Kidney capillary endothelial cell (primary cell): ENCODE measurements at regions not wholly inside any gene's neighbourhood (a gene's known extent, or its start where the extent isn't known, plus 50 kb on each side); places are given as distances from the start of the nearest gene placed in this dataset.
"Not testable (repeated sequence)": the region's sequence is repeated elsewhere in the genome, so short reads cannot be mapped to it uniquely, and the experiment has no call there.

Source experiments
- DNase-seq: peaks from one replicate; pipeline ENCODE4 v3.0.0-alpha.2; 2018; ENCODE audit warnings: low spot score

DNA sequence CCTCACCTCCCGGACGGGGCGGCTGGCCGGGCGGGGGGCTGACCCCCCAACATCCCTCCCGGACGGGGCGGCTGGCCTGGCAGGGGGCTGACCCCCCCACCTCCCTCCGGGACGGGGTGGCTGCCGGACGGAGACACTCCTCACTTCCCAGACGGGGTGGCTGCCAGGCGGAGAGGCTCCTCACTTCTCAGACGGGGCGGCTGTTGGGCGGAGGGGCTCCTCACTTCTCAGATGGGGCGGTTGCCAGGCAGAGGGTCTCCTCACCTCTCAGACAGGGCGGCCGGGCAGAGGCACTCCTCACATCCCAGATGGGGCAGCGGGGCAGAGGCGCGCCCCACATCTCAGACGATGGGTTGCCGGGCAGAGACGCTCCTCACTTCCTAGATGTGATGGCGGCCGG, 1280.7 kb upstream of the SEL1L start:
- not testable (repeated sequence) for DNase-seq

DNA sequence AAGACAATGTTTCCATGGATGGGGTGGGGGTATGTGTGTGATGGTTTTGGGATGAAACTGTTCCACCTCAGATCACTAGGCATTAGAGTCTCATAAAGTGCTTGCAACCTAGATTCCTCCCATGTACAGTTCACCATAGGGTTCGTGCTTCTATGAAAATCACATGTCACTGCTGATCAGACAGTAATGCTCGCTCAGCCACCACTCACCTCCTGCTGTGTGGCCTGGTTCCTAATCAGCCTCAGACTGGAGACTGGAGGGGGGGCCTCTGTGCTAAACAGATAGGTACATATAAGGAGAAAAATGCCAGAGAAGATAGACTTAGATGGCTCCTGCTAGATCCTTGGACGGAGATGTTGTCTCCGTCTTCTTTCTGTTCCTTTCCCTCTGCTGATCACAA, 1296.9 kb upstream of the SEL1L start:
- no peak for DNase-seq

DNA sequence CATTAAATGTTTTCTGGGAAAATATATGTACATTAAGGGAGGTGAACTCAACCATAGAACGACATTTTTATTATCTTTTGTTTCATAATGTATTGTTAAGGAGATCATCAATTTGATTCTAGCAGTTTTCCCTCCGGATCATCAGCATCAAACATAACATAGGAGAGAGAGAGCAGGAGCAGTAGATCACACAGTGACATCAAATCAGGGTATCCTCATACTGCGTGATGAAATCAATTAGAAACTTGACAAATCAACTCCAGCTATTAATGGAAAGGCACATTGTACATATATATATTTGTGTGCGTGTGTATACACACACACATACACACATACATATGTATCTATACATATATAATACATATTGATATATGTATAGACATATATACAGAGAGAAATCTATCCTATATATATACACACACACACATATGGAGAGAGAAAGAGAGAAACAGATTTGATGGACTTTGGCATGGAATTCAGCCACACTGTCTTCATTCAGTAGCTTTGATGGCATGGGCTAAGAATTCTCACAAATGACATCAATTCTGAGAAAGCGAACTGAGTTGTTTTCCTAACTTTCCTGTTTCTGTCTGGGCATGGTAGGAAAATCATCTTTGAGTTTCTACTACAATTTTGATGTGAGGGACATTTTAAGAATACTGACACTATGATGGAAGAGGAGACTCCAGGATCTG, 1302.8 kb upstream of the SEL1L start:
- no peak for DNase-seq

DNA sequence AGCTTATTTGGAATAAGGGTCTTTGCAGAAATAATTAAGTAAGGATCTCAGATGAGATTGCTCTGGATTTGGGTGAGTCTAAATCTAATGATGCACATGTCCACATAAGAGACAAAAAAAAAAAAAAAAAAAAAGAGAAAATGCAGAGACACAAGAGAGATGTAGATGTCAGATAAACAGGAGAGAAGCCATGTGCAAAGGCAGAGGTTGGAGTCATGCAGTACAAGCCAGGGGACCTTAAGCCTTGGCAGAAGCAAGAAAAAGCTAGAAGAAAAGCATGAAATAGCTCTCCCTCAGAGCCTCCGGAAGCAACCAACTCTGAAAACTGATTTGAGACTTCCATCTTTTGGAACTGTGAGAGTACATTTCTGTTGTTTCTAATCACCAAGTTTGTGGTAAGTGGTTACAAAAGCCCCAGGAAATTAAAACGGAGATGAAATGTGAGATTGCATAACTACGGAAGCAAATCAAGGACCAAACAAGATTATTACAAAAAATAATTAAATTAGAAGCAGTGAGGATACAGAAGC, 1304.0 kb upstream of the SEL1L start:
- no peak for DNase-seq

DNA sequence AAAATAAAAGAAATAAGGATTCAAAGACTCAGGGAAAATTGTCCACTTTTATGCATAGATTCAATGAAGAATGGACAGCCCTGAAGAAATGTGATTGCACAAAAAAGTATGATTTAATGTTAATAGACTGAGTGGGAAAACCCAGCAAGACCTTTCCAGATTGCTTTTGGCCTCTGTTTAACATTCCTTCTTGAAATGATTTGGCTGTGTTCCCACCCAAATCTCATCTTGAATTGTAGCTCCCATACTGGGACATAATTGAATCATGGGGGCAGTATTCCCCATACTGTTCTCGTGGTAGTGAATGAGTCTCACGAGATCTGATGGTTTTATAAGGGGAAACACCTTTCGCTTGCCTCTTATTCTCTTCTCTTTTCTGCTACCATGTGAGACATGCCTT, 1316.9 kb upstream of the SEL1L start:
- no peak for DNase-seq

DNA sequence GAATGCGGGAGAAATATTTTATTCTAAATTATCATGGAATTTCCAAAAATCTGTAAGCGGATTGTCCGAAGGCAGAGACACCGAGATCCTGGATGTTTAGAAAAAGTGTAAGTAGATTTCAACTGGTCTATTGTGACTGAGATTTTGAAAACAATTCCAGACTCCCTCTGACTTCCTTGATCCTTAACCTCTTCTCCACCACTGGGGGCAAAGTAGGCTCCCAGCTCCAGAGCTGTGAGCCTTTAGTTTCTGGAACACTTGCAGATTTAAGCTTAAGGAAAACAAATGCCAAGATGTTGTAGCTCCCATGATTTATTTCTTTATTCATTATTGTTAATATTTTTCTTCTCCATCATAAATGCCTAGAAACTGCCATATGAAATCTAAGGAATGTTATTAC, 1320.5 kb upstream of the SEL1L start:
- DNase-seq: no peak

DNA sequence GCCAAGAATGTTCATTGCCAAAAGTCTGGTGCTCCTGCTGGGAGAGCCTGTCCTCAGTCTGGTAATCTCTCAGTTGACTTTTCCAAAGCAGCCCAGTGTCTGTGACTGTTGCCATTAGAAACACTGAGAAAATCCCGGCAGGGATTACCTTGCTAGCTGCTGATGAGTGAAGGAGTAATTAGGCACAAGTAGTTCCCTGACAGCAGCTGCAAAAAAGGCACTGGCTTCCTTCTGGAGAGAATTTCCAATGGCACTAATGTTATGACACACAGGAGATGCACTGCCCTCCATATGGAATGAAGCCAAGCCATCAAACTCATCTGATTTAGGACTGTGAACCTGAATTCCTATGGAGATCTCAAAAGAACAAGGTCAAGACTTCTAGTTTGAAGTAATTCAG, 1321.2 kb upstream of the SEL1L start:
- no peak for DNase-seq

DNA sequence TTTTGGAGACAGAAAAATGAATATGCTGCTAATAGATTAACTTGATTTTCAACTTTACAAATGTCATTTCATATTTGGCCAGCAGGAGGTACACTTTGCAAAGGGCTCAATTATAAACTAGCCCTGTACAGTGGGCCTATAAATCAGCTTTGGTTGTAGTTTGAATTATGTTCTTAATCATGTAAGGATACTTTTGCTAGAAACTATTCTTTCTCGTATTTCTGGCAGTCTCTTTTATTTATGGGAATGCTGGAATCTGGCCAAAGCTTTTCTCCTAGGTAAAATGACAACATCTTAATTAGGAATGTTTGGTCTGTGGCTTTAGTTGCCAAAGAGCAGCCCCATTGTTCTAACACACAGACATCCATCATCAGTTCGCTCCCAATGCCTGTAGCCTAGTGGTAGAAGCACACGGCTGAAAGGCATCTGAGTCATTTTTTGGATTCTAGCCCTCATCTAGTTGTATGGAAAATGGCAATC, 1322.3 kb upstream of the SEL1L start:
- DNase-seq: peak; percentile 17

DNA sequence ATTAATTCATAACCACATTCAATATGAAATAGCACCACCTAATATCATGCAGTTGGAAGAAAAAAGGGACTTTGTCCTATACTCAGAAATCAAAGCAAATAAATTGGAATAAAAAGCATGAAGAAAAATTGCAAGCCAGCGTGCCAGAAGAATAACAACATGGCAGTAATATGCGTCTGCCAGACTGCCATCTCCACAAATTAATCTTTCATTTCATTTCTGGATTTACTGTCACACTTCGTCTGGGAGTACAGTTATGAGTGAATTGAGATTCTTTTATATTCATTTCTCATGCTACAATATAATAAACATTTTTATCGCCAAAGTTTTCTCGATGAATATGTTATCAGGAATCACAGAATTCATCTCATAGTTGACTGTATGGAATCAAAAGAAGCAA, 1327.7 kb upstream of the SEL1L start:
- DNase-seq: no peak

DNA sequence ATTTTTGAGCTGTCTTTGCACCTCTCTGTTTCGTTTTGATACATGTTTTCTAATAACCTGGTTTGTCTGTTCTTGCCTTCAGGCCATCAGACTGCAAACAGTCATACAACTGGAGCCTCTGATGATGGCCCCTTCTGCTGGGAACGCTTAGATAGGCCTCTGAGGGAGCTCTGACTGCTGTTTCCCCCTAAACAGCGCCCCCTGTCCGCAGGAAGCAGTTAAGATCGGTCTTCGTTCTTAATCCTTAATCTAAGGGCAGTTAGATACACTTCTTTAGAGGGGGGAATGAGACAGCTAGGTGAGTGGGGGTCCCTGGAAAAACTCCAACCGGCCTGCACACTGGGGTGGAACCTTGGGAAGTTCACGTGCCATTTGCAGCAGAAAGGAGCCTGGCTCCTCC, 1338.8 kb upstream of the SEL1L start:
- no peak for DNase-seq

DNA sequence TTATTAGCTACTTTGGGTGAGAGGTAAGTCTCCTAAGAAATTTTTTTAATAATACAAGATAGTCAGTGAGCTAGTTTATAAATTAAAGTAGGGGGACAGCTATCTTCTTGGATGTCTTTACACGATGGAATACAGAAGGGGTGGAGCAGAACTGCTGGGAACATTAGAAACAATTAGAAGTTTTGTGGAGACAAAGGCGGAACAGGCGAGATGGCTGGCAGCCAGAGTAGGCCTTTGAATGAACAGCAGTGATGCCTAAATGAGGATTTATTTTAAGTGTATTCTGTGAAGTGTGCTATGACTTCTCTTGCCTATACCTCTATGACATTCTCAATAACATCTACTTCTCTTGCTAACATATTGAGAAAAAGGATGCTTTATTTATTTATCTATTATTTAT, 1345.3 kb upstream of the SEL1L start:
- DNase-seq: no peak

DNA sequence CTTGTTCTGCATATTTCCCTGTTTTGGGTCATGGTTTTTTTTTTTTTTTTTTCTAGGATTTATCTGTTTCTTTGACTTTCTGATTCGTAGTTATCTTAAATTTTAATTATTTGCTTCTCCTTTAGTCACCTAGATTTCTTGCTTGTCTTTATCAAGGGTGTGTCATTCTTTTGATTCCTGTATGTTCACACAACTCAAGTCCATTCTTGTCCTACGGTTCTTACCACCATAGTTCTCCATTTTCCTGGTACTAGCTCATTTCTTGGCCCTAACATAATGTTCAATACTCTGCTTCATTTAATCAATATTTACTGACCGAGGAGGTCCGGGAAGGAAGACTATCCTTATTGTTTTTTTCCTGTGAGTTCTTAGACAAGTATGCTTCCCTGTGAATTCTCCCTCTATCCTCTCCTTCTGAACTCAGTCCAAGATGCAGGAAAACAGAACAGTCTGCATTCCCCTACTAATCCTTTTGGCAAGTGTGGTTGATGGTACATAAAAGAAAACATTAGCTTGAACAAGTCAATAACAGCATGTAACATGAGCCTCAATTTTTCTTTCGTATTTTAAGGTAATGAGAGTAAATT, 1346.4 kb upstream of the SEL1L start:
- DNase-seq: no peak

DNA sequence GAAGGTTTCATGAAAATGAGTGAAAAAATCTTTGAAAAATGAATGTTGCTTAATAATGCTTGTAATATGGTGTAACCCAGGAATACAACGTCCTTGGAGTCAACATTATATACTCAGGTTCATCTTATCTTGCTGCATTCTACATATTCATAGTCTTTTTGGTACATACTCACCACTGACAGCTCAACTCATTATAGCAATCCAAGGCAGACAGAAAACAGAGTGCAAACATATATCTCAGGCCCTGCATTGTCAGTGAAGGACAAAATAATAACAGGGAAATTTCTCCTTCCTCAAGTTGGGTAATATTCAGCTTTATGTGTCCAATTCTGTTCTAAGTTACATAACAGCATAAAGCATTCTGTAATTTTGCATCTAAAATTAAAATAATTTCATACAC, 1353.0 kb upstream of the SEL1L start:
- no peak for DNase-seq

DNA sequence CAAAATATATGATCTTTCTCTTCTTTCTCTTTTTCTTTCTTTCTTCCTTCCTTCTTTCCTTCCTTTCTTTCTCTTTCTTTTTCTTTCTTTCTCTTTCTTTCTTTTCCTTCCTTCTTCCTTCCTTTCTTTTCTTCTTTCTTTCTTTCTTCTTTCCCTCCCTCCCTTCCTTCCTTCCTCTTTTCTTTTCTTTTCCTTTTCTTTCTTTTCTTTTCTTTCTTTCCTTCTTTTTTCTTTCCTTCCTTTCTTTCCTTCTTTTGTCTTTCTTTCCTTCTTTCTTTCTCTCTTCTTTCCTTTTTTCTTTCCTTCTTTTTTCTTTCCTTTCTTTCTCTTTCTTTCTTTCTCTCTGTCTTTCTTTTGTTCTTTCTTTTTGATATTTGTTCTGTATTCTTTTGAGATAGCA, 1356.0 kb upstream of the SEL1L start:
- no peak for DNase-seq

DNA sequence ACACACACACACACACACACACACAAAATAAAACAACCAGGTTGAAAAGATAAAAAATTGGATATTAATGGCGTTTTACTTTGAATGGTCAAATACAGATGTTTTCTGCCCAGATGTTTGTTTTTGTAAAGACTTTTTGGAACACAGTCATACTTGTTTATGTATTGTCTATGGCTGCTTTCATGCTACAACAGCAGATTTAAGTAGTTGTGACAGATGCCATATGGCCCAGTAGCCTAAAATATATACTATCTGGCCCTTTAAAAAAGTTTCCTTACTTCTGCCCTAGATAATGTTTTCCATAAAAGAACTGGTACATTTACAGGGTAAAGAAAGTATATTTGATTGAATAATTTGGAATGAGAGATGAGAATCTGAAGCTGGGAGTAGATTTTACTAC, 1362.8 kb upstream of the SEL1L start:
- DNase-seq: no peak

DNA sequence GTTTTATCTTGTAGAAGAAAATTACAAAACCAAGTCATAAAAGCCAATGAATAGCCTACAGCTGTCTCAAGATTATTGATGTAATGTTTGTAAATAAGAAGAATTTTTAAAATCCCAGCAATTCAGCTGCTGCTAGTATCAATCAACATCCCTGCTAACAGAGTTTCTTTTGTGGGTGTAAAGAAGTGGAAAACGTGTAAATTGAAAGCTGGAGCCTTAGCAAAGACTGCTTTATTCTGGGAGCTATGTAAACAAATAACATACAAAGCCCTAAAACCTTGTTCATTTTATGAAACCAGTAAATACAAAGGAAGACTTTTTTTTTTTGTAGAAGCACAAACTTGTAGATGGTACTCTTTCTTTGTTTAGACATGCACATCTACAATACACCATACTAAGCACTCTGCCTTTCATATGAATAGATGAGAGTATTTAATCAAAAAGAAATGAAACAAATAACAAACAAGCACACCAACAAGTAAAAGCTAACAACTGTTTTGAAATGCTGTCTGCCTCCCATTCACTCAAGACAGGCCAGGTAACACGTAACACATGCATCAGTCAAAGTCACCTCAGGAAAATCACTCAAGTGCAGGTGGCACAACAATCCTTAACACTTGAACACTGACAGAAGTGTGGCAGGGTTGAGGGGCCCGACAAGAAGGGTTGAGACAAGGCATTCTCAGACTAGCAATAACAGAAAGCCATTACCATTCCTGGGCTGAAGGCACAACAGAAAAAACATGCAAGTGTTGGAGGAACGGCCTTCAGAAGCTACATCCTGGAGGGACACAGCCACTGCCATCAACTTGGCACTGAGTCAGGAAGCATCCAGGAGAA, 1364.0 kb upstream of the SEL1L start:
- no peak for DNase-seq

DNA sequence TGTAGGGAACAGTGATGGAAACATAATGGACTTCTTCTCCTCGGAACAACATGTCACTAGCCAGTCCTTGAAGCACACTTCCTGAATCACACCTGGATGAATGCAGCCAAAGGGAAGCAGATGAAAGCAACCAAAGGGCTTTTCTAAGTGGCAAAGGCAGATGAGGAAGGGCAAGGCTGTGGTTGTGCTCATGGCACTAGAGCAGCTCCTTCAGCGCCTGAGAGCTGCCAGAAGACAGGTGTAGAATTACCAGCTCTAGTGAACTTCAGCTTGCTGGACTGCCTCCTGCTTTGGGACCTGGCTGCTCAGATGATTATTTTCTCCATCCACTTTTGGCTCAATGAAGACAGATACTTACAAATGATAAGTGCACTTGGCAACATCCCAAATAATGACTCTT, 1372.1 kb upstream of the SEL1L start:
- DNase-seq: no peak

DNA sequence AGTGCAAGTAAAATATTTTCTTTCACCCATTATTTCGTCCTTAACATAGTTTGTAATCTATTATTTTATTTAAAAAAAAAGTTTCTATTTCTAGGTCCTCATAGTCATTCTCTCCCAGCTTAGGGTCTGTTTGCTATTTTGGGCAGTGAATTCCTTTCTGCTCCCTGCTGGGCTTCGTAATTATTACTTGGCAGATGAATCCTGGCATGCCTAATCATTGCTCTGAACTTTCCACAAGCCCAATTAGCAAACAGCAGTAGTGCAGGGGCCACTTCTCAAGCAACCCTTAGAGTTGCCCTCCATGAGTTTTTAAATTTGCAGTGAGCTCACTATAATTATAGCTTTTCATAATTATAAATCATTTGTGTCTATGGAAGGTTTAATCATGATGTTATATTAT, 1378.3 kb upstream of the SEL1L start:
- DNase-seq: no peak

DNA sequence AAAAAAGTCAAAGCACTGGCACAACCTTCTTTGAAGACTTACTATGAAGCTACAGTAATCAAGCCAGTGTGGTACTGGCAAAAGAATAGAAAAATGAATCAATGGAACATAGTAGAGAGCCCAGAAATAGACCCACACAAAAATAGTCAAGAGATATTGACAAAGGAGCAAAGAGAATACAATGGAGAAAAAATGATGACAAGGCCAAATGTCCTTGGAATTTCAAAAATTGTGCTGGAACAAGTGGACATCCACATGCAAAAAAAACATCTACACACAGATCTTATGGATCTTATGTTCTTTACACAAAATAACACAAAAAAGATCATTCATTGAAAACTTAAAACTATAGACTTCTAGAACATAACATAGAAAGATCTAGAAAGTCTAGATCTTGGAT, 1379.7 kb upstream of the SEL1L start:
- DNase-seq: no peak

DNA sequence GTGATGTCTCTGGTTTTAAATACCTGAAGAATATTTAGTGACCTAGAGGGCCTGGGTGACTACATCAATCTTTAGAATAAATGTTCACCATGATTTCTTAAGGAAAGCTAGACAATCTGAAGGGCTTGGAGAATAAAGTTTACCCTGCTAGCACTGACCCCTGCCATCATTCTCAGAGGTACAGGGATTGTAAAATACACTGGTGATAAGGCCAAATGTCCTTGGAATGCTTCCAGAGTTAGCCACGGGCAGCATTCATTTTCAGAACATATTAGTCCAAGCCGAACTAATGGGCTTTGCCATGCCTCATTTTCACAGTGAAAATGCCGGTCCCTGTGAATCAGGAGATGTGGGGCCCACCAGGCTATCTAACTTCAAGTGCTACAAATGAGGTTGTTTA, 1381.7 kb upstream of the SEL1L start:
- DNase-seq: no peak

DNA sequence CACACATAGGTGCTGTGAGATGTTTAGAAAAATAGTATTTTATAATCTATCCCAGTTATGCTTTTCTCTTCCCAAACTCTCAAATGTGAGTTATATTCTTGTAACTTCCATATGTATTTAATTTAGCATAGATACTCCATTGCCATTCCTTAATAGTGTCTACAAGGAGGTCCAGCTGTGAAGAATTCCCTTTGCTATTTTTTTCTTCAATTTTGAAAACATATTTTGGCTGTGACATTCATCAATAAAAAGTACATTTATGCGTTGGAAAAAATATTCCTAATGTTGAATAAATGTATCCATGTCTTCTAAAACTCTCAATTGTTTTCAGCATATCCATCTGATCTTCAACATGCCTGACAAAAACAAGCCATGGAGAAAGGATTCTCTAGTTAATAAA, 1402.0 kb upstream of the SEL1L start:
- no peak for DNase-seq

DNA sequence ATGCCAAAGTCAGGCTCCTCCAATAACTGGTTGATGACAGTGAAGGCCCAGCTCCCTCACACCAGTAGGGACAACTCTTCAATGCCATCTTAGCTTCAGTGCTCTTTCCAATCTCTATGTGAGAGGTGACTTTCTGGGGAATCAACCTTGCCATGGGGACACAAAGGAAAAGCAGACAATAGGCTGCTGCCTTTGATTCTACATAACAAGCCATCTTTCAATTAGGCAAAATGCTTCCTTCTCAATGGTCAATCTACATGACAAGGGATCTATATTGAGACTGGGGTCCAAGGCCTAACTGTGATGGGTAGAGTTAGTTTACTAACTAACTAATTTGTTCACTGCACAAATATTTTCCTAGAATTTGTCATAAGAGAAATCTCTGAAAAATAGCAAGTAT, 1417.5 kb upstream of the SEL1L start:
- DNase-seq: no peak

DNA sequence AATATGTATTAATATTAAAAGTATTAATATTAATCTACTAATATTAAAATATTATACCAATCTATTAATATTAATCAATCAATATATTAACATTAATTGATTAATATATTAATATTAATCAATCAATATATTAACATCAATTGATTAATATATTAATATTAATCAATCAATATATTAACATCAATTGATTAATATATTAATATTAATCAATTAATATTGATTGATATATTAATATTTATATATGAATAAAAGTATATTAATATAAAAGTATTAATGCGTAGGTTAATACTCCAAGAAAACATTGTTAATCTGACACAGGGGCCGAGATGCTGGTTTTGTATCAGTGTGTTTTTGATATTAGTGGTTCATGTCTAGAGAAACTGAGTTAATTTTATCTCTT, 1430.1 kb upstream of the SEL1L start:
- DNase-seq: no peak
